ENCODE measurements at regions not wholly inside any gene's neighbourhood (a gene's known extent, or its start where the extent isn't known, plus 50 kb on each side); places are given as distances from the start of the nearest gene placed in this dataset.

GRCh38 chr16:66204756-66205155 is 161.7 kb upstream of the CDH5 start:
- 89% methylated on average over 3 of the region's 3 CpGs for WGBS (ENCODE audit: insufficient coverage)
- H3K27me3 ChIP-seq (ENCODE audit: control insufficient read depth, insufficient read depth, low read length): no peaks in the 10 kb centered on the region
- no peak overlapping the region for H3K27ac ChIP-seq (ENCODE audit: low read depth, low read length)
- H3K4me3 ChIP-seq (ENCODE audit: low read depth, low read length): no peak overlapping the region
- H3K4me1 ChIP-seq (ENCODE audit: control insufficient read depth, insufficient read depth, low read length): no peaks in the 10 kb centered on the region
- H3K9me3 ChIP-seq (ENCODE audit: control insufficient read depth, insufficient read depth, low read length): no peaks in the 10 kb centered on the region
- no peaks in the 10 kb centered on the region for H3K36me3 ChIP-seq (ENCODE audit: control insufficient read depth, insufficient read depth, low read length)
- DNase-seq (ENCODE audit: low read depth in 4 of 6, low spot score in 6 of 6): no peak

GRCh38 chr16:66203476-66203875 is 163.0 kb upstream of the CDH5 start:
- DNase-seq (ENCODE audit: low read depth in 4 of 6, low spot score in 6 of 6): no peak
- 100% methylated on average over 4 of the region's 4 CpGs for whole genome bisulfite sequencing (ENCODE audit: insufficient coverage)
- no peaks in the 10 kb centered on the region for H3K36me3 ChIP-seq (ENCODE audit: control insufficient read depth, insufficient read depth, low read length)
- H3K27me3 ChIP-seq (ENCODE audit: control insufficient read depth, insufficient read depth, low read length): no peaks in the 10 kb centered on the region
- no peaks in the 10 kb centered on the region for H3K9me3 ChIP-seq (ENCODE audit: control insufficient read depth, insufficient read depth, low read length)
- no peak overlapping the region for H3K27ac ChIP-seq (ENCODE audit: low read depth, low read length)
- H3K4me3 ChIP-seq (ENCODE audit: low read depth, low read length): no peak overlapping the region
- H3K4me1 ChIP-seq (ENCODE audit: control insufficient read depth, insufficient read depth, low read length): no peaks in the 10 kb centered on the region

- DNase-seq (ENCODE audit: low read depth in 4 of 6, low spot score in 6 of 6): no peak
- no peaks in the 10 kb centered on the region for H3K36me3 ChIP-seq (ENCODE audit: control insufficient read depth, insufficient read depth, low read length)
- no peaks in the 10 kb centered on the region for H3K4me1 ChIP-seq (ENCODE audit: control insufficient read depth, insufficient read depth, low read length)
- H3K27ac ChIP-seq (ENCODE audit: low read depth, low read length): no peak overlapping the region
- no peaks in the 10 kb centered on the region for H3K9me3 ChIP-seq (ENCODE audit: control insufficient read depth, insufficient read depth, low read length)
- H3K4me3 ChIP-seq (ENCODE audit: low read depth, low read length): no peak overlapping the region
- 100% methylated on average over 1 of the region's 1 CpG for WGBS (ENCODE audit: insufficient coverage)
- H3K27me3 ChIP-seq (ENCODE audit: control insufficient read depth, insufficient read depth, low read length): no peaks in the 10 kb centered on the region
These were observed 167.3 kb upstream of the CDH5 start for GRCh38 chr16:66199189-66199588.

- no peaks in the 10 kb centered on the region for H3K9me3 ChIP-seq (ENCODE audit: control insufficient read depth, insufficient read depth, low read length)
- no peaks in the 10 kb centered on the region for H3K36me3 ChIP-seq (ENCODE audit: control insufficient read depth, insufficient read depth, low read length)
- H3K27me3 ChIP-seq (ENCODE audit: control insufficient read depth, insufficient read depth, low read length): no peaks in the 10 kb centered on the region
- H3K4me1 ChIP-seq (ENCODE audit: control insufficient read depth, insufficient read depth, low read length): no peaks in the 10 kb centered on the region
- no peak overlapping the region for H3K27ac ChIP-seq (ENCODE audit: low read depth, low read length)
- no peak overlapping the region for H3K4me3 ChIP-seq (ENCODE audit: low read depth, low read length)
- no CpG with 5 or more reads among the region's 3 CpGs for WGBS (ENCODE audit: insufficient coverage)
- no peak for DNase-seq (ENCODE audit: low read depth in 4 of 6, low spot score in 6 of 6)
These were observed 167.8 kb upstream of the CDH5 start for GRCh38 chr16:66198641-66199040.

- Histone ChIP-seq H3K27ac (ENCODE audit: low read depth, low read length) (no peak overlapping the region), H3K4me3 (ENCODE audit: low read depth, low read length) (no peak overlapping the region), H3K36me3 (ENCODE audit: control insufficient read depth, insufficient read depth, low read length) (no peaks in the 10 kb centered on the region), H3K27me3 (ENCODE audit: control insufficient read depth, insufficient read depth, low read length) (no peaks in the 10 kb centered on the region), H3K9me3 (ENCODE audit: control insufficient read depth, insufficient read depth, low read length) (no peaks in the 10 kb centered on the region), H3K4me1 (ENCODE audit: control insufficient read depth, insufficient read depth, low read length) (no peaks in the 10 kb centered on the region)
- 100% methylated on average over 1 of the region's 4 CpGs for WGBS (ENCODE audit: insufficient coverage)
- no peak for DNase-seq (ENCODE audit: low read depth in 4 of 6, low spot score in 6 of 6)
These were observed 168.7 kb upstream of the CDH5 start for GRCh38 chr16:66197668-66198278.

GRCh38 chr16:66196770-66197169 is 169.7 kb upstream of the CDH5 start:
- Histone ChIP-seq H3K4me3 (ENCODE audit: low read depth, low read length) (no peak overlapping the region), H3K9me3 (ENCODE audit: control insufficient read depth, insufficient read depth, low read length) (no peaks in the 10 kb centered on the region), H3K4me1 (ENCODE audit: control insufficient read depth, insufficient read depth, low read length) (no peaks in the 10 kb centered on the region), H3K36me3 (ENCODE audit: control insufficient read depth, insufficient read depth, low read length) (no peaks in the 10 kb centered on the region), H3K27me3 (ENCODE audit: control insufficient read depth, insufficient read depth, low read length) (no peaks in the 10 kb centered on the region), H3K27ac (ENCODE audit: low read depth, low read length) (no peak overlapping the region)
- no peak for DNase-seq (ENCODE audit: low read depth in 4 of 6, low spot score in 6 of 6)
- WGBS (ENCODE audit: insufficient coverage): 85% methylated on average over 3 of the region's 3 CpGs

- Histone ChIP-seq H3K4me1 (ENCODE audit: control insufficient read depth, insufficient read depth, low read length) (no peaks in the 10 kb centered on the region), H3K4me3 (ENCODE audit: low read depth, low read length) (no peak overlapping the region), H3K9me3 (ENCODE audit: control insufficient read depth, insufficient read depth, low read length) (no peaks in the 10 kb centered on the region), H3K27me3 (ENCODE audit: control insufficient read depth, insufficient read depth, low read length) (no peaks in the 10 kb centered on the region), H3K27ac (ENCODE audit: low read depth, low read length) (no peak overlapping the region), H3K36me3 (ENCODE audit: control insufficient read depth, insufficient read depth, low read length) (no peaks in the 10 kb centered on the region)
- no peak for DNase-seq (ENCODE audit: low read depth in 4 of 6, low spot score in 6 of 6)
These were observed 171.6 kb upstream of the CDH5 start for GRCh38 chr16:66194866-66195265.

GRCh38 chr16:66193543-66194229 is 172.8 kb upstream of the CDH5 start:
- Histone ChIP-seq H3K4me1 (ENCODE audit: control insufficient read depth, insufficient read depth, low read length) (peaks cover 8% of the 10 kb centered on the region), H3K27me3 (ENCODE audit: control insufficient read depth, insufficient read depth, low read length) (no peaks in the 10 kb centered on the region), H3K36me3 (ENCODE audit: control insufficient read depth, insufficient read depth, low read length) (no peaks in the 10 kb centered on the region), H3K4me3 (ENCODE audit: low read depth, low read length) (no peak overlapping the region), H3K27ac (ENCODE audit: low read depth, low read length) (no peak overlapping the region), H3K9me3 (ENCODE audit: control insufficient read depth, insufficient read depth, low read length) (no peaks in the 10 kb centered on the region)
- 67% methylated on average over 2 of the region's 5 CpGs for WGBS (ENCODE audit: insufficient coverage)
- DNase-seq (ENCODE audit: low read depth in 4 of 6, low spot score in 6 of 6): no peak

GRCh38 chr16:66190411-66190810 is 176.1 kb upstream of the CDH5 start:
- H3K9me3 ChIP-seq (ENCODE audit: control insufficient read depth, insufficient read depth, low read length): no peaks in the 10 kb centered on the region
- DNase-seq (ENCODE audit: low read depth in 4 of 6, low spot score in 6 of 6): no peak
- no peaks in the 10 kb centered on the region for H3K27me3 ChIP-seq (ENCODE audit: control insufficient read depth, insufficient read depth, low read length)
- no peaks in the 10 kb centered on the region for H3K36me3 ChIP-seq (ENCODE audit: control insufficient read depth, insufficient read depth, low read length)
- WGBS (ENCODE audit: insufficient coverage): no CpG with 5 or more reads among the region's 1 CpG
- no peak overlapping the region for H3K4me3 ChIP-seq (ENCODE audit: low read depth, low read length)
- peaks cover 12% of the 10 kb centered on the region for H3K4me1 ChIP-seq (ENCODE audit: control insufficient read depth, insufficient read depth, low read length)
- no peak overlapping the region for H3K27ac ChIP-seq (ENCODE audit: low read depth, low read length)

GRCh38 chr16:66189951-66190350 is 176.5 kb upstream of the CDH5 start:
- H3K27me3 ChIP-seq (ENCODE audit: control insufficient read depth, insufficient read depth, low read length): no peaks in the 10 kb centered on the region
- WGBS (ENCODE audit: insufficient coverage): 75% methylated on average over 1 of the region's 4 CpGs
- peaks cover 12% of the 10 kb centered on the region for H3K4me1 ChIP-seq (ENCODE audit: control insufficient read depth, insufficient read depth, low read length)
- peak overlapping the region; percentile 33 for H3K27ac ChIP-seq (ENCODE audit: low read depth, low read length)
- no peak overlapping the region for H3K4me3 ChIP-seq (ENCODE audit: low read depth, low read length)
- peak in 1 of 6 donors; percentile 31 for DNase-seq (ENCODE audit: low read depth in 4 of 6, low spot score in 6 of 6)
- no peaks in the 10 kb centered on the region for H3K36me3 ChIP-seq (ENCODE audit: control insufficient read depth, insufficient read depth, low read length)
- no peaks in the 10 kb centered on the region for H3K9me3 ChIP-seq (ENCODE audit: control insufficient read depth, insufficient read depth, low read length)
